OCI-LY1 (cell line): ENCODE measurements at regions not wholly inside any gene's neighbourhood (a gene's known extent, or its start where the extent isn't known, plus 50 kb on each side); places are given as distances from the start of the nearest gene placed in this dataset.

Source experiments
- H2AFZ ChIP-seq: fragments of 200-600 bp; sonication (generic), shearing (Covaris generic); 2 replicates; pipeline ENCODE4 v1.6.0; 2014; ENCODE audit warnings: antibody characterized with exemption, mild to moderate bottlenecking, low read length
- H3F3A ChIP-seq: fragments of 200-600 bp; sonication (generic), shearing (Covaris generic); 2 replicates; pipeline ENCODE4 v1.6.0; 2014; ENCODE audit warnings: mild to moderate bottlenecking, antibody characterized with exemption, low read length, moderate library complexity; ENCODE audit not compliant: insufficient read depth
- H3K27ac ChIP-seq: fragments of 200-600 bp; sonication (generic); 2 replicates; pipeline ENCODE4 v1.5.1; 2014; ENCODE audit warnings: low read length, mixed run types, mild to moderate bottlenecking, low read depth; ENCODE audit not compliant: poor library complexity, severe bottlenecking
- H3K27me3 ChIP-seq: fragments of 200-600 bp; sonication (generic); 2 replicates; pipeline ENCODE4 v1.6.0; 2014; ENCODE audit warnings: antibody characterized with exemption, mild to moderate bottlenecking, low read length, moderate library complexity; ENCODE audit not compliant: insufficient read depth
- H3K36me3 ChIP-seq: fragments of 200-600 bp; sonication (generic); 2 replicates; pipeline ENCODE4 v1.6.1; 2014; ENCODE audit warnings: mild to moderate bottlenecking, antibody characterized with exemption, low read length, moderate library complexity, mixed read lengths; ENCODE audit not compliant: insufficient read depth
- H3K4me1 ChIP-seq: fragments of 200-600 bp; sonication (generic); 2 replicates; pipeline ENCODE4 v1.5.1; 2014; ENCODE audit warnings: mild to moderate bottlenecking, low read length, moderate library complexity; ENCODE audit not compliant: insufficient read depth, severe bottlenecking
- H3K4me2 ChIP-seq: fragments of 200-600 bp; sonication (generic), shearing (Covaris generic); 2 replicates; pipeline ENCODE4 v1.6.1; 2014; ENCODE audit warnings: low read length
- H3K4me3 ChIP-seq: fragments of 200-600 bp; sonication (generic); 2 replicates; pipeline ENCODE4 v1.5.1; 2014; ENCODE audit warnings: low read length, low read depth, mild to moderate bottlenecking, mixed read lengths; ENCODE audit not compliant: poor library complexity, severe bottlenecking
- H3K79me2 ChIP-seq: fragments of 200-600 bp; shearing (Covaris generic); 2 replicates; pipeline ENCODE4 v1.6.1; 2016; ENCODE audit warnings: mixed run types, low read length, mixed read lengths; ENCODE audit not compliant: insufficient read depth
- H3K9ac ChIP-seq: fragments of 200-600 bp; sonication (generic), shearing (Covaris generic); 2 replicates; pipeline ENCODE4 v1.6.1; 2014; ENCODE audit warnings: mild to moderate bottlenecking, low read length, mixed read lengths
- H3K9me2 ChIP-seq: fragments of 200-600 bp; sonication (generic), shearing (Covaris generic); 2 replicates; pipeline ENCODE4 v1.6.1; 2014; ENCODE audit warnings: low read depth, mild to moderate bottlenecking, low read length, mixed read lengths
- H3K9me3 ChIP-seq: fragments of 200-600 bp; shearing (Covaris generic); 2 replicates; pipeline ENCODE4 v1.6.1; 2014; ENCODE audit warnings: low read length, mixed read lengths
- H4K20me1 ChIP-seq: fragments of 200-600 bp; sonication (generic), shearing (Covaris generic); 2 replicates; pipeline ENCODE4 v1.6.0; 2016; ENCODE audit warnings: mild to moderate bottlenecking, low read length; ENCODE audit not compliant: insufficient read depth
- EZH2 ChIP-seq: fragments of 200-600 bp; sonication (generic), shearing (Covaris generic); IDR thresholded peaks from 2 replicates; pipeline ENCODE4 v1.8.0; 2017; ENCODE audit warnings: borderline replicate concordance, mixed run types, mild to moderate bottlenecking, antibody characterized with exemption, low read length, moderate library complexity, mixed read lengths
- TF ChIP-seq, protein P1 (sequence below): fragments of 200-600 bp; sonication (generic), shearing (Covaris generic); IDR thresholded peaks from 2 replicates; pipeline ENCODE4 v1.5.1; 2017; ENCODE audit warnings: mild to moderate bottlenecking, antibody characterized with exemption, low read length, moderate library complexity, mixed read lengths

GRCh38 chr2:134776836-134777235 lies 58.0 kb upstream of the TMEM163 start:
- Histone ChIP-seq H3K4me3 (no peak overlapping the region), H3K9ac (no peak overlapping the region), H3K27ac (no peak overlapping the region), H3K9me3 (no peaks in the 10 kb centered on the region), H3F3A (no peaks in the 10 kb centered on the region), H3K4me1 (no peaks in the 10 kb centered on the region), H3K36me3 (no peaks in the 10 kb centered on the region), H2AFZ (no peak overlapping the region), H3K4me2 (no peak overlapping the region), H3K9me2 (no peaks in the 10 kb centered on the region), H3K79me2 (no peaks in the 10 kb centered on the region), H4K20me1 (no peaks in the 10 kb centered on the region), H3K27me3 (no peaks in the 10 kb centered on the region)
- no peak for TF ChIP-seq EZH2
- TF ChIP-seq, protein P1, sequence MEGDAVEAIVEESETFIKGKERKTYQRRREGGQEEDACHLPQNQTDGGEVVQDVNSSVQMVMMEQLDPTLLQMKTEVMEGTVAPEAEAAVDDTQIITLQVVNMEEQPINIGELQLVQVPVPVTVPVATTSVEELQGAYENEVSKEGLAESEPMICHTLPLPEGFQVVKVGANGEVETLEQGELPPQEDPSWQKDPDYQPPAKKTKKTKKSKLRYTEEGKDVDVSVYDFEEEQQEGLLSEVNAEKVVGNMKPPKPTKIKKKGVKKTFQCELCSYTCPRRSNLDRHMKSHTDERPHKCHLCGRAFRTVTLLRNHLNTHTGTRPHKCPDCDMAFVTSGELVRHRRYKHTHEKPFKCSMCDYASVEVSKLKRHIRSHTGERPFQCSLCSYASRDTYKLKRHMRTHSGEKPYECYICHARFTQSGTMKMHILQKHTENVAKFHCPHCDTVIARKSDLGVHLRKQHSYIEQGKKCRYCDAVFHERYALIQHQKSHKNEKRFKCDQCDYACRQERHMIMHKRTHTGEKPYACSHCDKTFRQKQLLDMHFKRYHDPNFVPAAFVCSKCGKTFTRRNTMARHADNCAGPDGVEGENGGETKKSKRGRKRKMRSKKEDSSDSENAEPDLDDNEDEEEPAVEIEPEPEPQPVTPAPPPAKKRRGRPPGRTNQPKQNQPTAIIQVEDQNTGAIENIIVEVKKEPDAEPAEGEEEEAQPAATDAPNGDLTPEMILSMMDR, result no peak

GRCh38 chr2:134777593-134777992 lies 58.8 kb upstream of the TMEM163 start:
- H3K4me2 ChIP-seq, result no peak overlapping the region
- H4K20me1 ChIP-seq, result no peaks in the 10 kb centered on the region
- H2AFZ ChIP-seq, result no peak overlapping the region
- H3K27me3 ChIP-seq, result no peaks in the 10 kb centered on the region
- no peaks in the 10 kb centered on the region for H3K4me1 ChIP-seq
- H3F3A ChIP-seq, result no peaks in the 10 kb centered on the region
- TF ChIP-seq, protein P1, result no peak
- H3K9me2 ChIP-seq, result no peaks in the 10 kb centered on the region
- H3K36me3 ChIP-seq, result no peaks in the 10 kb centered on the region
- no peaks in the 10 kb centered on the region for H3K9me3 ChIP-seq
- no peaks in the 10 kb centered on the region for H3K79me2 ChIP-seq
- no peak overlapping the region for H3K27ac ChIP-seq
- no peak overlapping the region for H3K9ac ChIP-seq
- H3K4me3 ChIP-seq, result no peak overlapping the region

DNA sequence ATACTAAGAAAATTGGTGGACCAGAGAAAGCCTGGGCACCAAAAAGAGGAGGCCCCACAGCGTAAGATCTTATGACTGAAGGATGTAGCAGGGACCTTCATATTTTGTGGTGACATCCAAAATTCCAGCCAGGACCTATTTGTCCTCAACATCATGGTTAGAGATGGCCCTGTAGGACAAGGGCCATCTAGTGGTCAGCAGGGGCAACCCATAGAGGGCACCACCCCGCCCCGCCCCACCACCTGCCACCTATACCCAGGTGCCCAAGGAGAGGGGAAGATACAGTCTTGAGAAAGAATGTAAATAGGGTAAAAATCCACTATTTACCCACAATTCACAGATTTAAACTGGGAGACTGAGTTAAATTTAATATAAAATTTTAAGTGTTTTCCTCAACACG lies 59.6 kb upstream of the TMEM163 start:
- Histone ChIP-seq H3K9me3 (no peaks in the 10 kb centered on the region), H3K4me3 (no peak overlapping the region), H3K36me3 (no peaks in the 10 kb centered on the region), H3K79me2 (no peaks in the 10 kb centered on the region), H3K9ac (no peak overlapping the region), H4K20me1 (no peaks in the 10 kb centered on the region), H3K27me3 (no peaks in the 10 kb centered on the region), H3K4me1 (no peaks in the 10 kb centered on the region), H3K9me2 (no peaks in the 10 kb centered on the region), H3K4me2 (no peak overlapping the region), H3F3A (no peaks in the 10 kb centered on the region), H2AFZ (no peak overlapping the region), H3K27ac (no peak overlapping the region)
- TF ChIP-seq EZH2, result no peak
- TF ChIP-seq, protein P1, result peak; percentile 30; the same call in 1 of the 2 replicates
